AG04450 (cell line): ENCODE measurements at regions not wholly inside any gene's neighbourhood (a gene's known extent, or its start where the extent isn't known, plus 50 kb on each side); places are given as distances from the start of the nearest gene placed in this dataset.
"Not testable (repeated sequence)": the region's sequence is repeated elsewhere in the genome, so short reads cannot be mapped to it uniquely, and the experiment has no call there.

Source experiments
- CTCF ChIA-PET: fragments of 300-600, 350-600 bp; formaldehyde crosslinking; extraction: SDS; loops from one replicate; lab custom pipeline; 2022; ENCODE audit warnings: antibody characterized with exemption, inconsistent platforms; lab: Charles Lee
- POLR2A ChIA-PET: fragments of 350-600 bp; formaldehyde crosslinking; extraction: SDS; loops from one replicate; lab custom pipeline; 2021; ENCODE audit warnings: antibody characterized with exemption, inconsistent platforms; lab: Yijun Ruan, JAX
- DNase-seq: peaks from one replicate; pipeline ENCODE4 v3.0.0-alpha.2; 2011; ENCODE audit warnings: low read depth, low spot score
- H3K27ac ChIP-seq: one replicate; pipeline ENCODE4 v1.5.1; 2012; ENCODE audit warnings: low read depth, low read length, control low read depth
- H3K27me3 ChIP-seq: one replicate; pipeline ENCODE4 v1.6.0; 2012; ENCODE audit warnings: low read length; ENCODE audit not compliant: control insufficient read depth, insufficient read depth
- H3K4me3 ChIP-seq: 2 replicates; pipeline ENCODE4 v1.5.1; 2011; ENCODE audit warnings: mild to moderate bottlenecking, low read depth, low read length, control low read depth
- H3K9me3 ChIP-seq: 2 replicates; pipeline ENCODE4 v1.5.1; 2012; ENCODE audit warnings: low read length; ENCODE audit not compliant: control insufficient read depth, insufficient read depth
- TF ChIP-seq, protein P1 (sequence below): IDR thresholded peaks from 2 replicates; pipeline ENCODE4 v1.5.1; 2011; ENCODE audit warnings: low read depth, low read length, control low read depth, inconsistent platforms

DNA sequence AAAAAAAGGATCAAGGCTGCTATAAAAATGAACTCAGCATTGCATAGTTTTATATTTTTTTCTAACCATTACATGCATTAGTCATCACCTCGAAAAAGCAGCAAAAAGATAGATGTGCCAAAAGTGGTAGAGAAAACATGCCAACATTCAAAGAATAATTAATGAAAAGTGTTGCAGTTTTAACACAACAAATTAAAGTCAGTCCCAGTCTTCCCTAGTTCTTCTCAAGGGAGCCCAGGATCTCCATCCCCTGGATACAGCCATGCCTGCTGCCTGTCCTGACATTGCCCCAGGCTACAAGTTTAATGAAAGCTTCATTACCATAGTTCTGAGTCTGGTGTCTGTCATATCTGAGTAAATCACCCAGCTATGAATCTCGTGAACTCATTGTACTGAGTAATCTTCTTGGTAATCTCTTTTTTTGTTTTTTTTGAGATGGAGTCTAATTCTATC, 116.6 kb upstream of the KLF12 start:
- H3K9me3 ChIP-seq: no peaks in the 10 kb centered on the region; the same call in 1 of the 2 replicates
- POLR2A ChIA-PET: interaction anchor here (0.6 kb wide), 1 partner anchor 1251 kb away, joined by 3 read pairs; no protein-coding TSS in a partner anchor
- no peak for DNase-seq
- H3K4me3 ChIP-seq: no peak overlapping the region
- TF ChIP-seq, protein P1, sequence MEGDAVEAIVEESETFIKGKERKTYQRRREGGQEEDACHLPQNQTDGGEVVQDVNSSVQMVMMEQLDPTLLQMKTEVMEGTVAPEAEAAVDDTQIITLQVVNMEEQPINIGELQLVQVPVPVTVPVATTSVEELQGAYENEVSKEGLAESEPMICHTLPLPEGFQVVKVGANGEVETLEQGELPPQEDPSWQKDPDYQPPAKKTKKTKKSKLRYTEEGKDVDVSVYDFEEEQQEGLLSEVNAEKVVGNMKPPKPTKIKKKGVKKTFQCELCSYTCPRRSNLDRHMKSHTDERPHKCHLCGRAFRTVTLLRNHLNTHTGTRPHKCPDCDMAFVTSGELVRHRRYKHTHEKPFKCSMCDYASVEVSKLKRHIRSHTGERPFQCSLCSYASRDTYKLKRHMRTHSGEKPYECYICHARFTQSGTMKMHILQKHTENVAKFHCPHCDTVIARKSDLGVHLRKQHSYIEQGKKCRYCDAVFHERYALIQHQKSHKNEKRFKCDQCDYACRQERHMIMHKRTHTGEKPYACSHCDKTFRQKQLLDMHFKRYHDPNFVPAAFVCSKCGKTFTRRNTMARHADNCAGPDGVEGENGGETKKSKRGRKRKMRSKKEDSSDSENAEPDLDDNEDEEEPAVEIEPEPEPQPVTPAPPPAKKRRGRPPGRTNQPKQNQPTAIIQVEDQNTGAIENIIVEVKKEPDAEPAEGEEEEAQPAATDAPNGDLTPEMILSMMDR: no peak
- no peak overlapping the region for H3K27ac ChIP-seq
- no peaks in the 10 kb centered on the region for H3K27me3 ChIP-seq
- CTCF ChIA-PET: no interaction called here

DNA sequence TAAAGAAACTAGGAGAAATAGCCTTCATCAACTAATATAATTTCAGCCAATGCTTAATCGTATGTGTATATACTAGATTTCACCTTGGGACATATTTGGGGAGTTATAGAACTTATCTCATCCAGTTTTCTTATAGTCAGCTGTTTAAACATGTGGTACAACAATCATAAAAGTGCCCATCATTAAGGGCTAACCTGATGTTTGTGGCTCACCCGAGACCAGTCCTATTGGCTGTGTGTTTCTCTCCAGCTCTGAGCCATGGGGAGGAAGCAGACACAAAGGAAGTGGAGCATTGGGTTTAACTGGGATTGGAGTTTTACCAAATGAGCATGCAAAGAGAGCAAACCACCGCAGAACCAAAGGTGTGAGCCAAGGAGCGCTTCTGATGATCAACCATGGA, 114.3 kb upstream of the KLF12 start:
- H3K27me3 ChIP-seq: no peaks in the 10 kb centered on the region
- H3K9me3 ChIP-seq: no peaks in the 10 kb centered on the region; the same call in 1 of the 2 replicates
- DNase-seq: no peak
- POLR2A ChIA-PET: no interaction called here
- TF ChIP-seq, protein P1: no peak
- CTCF ChIA-PET: interaction anchor here (0.8 kb wide), 1 partner anchor 38 kb away, joined by 3 read pairs; no protein-coding TSS in a partner anchor
- H3K4me3 ChIP-seq: no peak overlapping the region
- H3K27ac ChIP-seq: no peak overlapping the region

DNA sequence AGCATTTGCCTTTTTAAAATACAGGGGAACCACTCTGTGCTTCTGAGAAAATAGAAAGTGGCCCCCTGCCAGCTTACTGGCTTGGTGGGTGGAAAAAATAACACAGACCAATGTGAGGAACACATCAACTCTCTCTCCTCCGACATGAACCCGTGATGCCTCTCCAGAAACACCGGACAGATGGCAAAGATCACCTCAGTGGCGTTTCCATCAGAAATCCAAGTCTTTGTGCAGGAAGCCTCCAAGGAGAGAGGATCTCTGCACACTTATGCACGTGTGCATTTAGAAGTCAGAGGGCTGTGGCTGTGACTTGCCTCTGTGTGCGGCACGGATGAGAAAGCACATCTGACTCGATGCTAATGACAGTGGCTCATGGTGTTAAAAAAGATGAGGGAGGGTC, 112.3 kb upstream of the KLF12 start:
- H3K9me3 ChIP-seq: no peaks in the 10 kb centered on the region; the same call in 1 of the 2 replicates
- no peak overlapping the region for H3K27ac ChIP-seq
- TF ChIP-seq, protein P1: no peak
- POLR2A ChIA-PET: no interaction called here
- H3K4me3 ChIP-seq: no peak overlapping the region
- CTCF ChIA-PET: no interaction called here
- DNase-seq: no peak
- H3K27me3 ChIP-seq: no peaks in the 10 kb centered on the region

DNA sequence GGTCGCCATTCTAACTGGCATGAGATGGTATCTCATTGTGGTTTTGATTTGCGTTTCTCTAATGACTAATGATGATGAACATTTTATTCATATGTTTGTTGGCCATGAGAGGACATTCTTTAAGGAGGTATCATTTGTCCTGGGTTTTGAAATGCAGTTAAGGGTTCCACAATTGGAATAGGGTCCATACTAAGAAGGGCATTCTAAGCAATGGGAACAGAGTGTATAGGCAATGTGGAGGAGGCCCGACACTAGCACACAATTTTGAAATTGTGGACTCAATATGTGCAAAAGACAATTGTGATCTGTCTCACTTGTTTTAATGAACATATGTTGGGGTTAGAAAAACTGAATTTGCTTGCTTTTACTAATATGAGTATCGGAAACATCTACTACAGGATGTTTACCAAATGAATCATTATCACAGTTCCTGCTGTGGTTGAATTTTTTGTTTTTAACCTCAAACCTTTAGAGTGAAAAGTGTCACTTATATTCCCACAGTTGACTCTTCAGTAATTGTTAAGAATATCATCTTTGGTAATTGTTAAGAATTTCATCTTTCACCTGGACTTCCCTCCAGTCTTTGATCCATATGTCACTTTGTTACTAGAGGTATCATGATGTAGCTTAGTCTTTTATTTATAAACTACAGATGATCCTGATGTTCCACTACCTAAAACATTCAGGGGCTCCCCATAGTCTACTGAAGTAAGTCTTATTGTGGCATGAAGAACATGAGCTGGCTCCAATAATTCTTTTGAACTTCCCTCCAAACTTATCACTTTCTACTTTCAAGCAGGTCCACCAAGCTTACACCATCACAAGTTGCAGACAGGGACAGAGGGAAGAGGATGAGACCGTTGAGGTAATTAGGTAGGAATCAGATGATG, 109.7 kb upstream of the KLF12 start:
- no peak overlapping the region for H3K4me3 ChIP-seq
- no peak overlapping the region for H3K27ac ChIP-seq
- DNase-seq: no peak
- CTCF ChIA-PET: no interaction called here
- POLR2A ChIA-PET: no interaction called here
- no peaks in the 10 kb centered on the region; the same call in 1 of the 2 replicates for H3K9me3 ChIP-seq
- TF ChIP-seq, protein P1: no peak
- H3K27me3 ChIP-seq: no peaks in the 10 kb centered on the region

DNA sequence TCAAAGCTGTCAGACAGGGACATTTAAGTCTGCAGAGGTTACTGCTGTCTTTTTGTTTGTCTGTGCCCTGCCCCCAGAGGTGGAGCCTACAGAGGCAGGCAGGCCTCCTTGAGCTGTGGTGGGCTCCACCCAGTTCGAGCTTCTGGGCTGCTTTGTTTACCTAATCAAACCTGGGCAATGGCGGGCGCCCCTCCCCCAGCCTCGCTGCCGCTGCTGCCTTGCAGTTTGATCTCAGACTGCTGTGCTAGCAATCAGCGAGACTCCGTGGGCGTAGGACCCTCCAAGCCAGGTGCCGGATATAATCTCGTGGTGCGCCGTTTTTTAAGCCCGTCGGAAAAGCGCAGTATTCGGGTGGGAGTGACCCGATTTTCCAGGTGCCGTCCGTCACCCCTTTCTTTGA, 107.1 kb upstream of the KLF12 start:
- H3K27me3 ChIP-seq, H3K27ac ChIP-seq, H3K9me3 ChIP-seq, H3K4me3 ChIP-seq, POLR2A ChIA-PET, CTCF ChIA-PET, DNase-seq: not testable (repeated sequence)
